Endodermal cell (in vitro differentiated cells): ENCODE measurements at regions not wholly inside any gene's neighbourhood (a gene's known extent, or its start where the extent isn't known, plus 50 kb on each side); places are given as distances from the start of the nearest gene placed in this dataset.

Experiments
- DNase-seq: peaks from one replicate; pipeline ENCODE4 v3.0.0-alpha.2; 2017
- H3K27ac ChIP-seq: 2 replicates; pipeline ENCODE4 v1.5.1; 2013; ENCODE audit warnings: mild to moderate bottlenecking, low read depth, low read length, moderate library complexity
- H3K27me3 ChIP-seq: 2 replicates; pipeline ENCODE4 v1.6.1; 2013; ENCODE audit warnings: mild to moderate bottlenecking, low read length, moderate library complexity; ENCODE audit not compliant: insufficient read depth, control insufficient read depth, poor library complexity, severe bottlenecking
- H3K36me3 ChIP-seq: 2 replicates; pipeline ENCODE4 v1.7.0; 2013; ENCODE audit warnings: mild to moderate bottlenecking, low read length, moderate library complexity; ENCODE audit not compliant: control insufficient read depth, insufficient read depth
- H3K4me1 ChIP-seq: one replicate; pipeline ENCODE4 v1.7.0; 2013; ENCODE audit warnings: low read length; ENCODE audit not compliant: control insufficient read depth, insufficient read depth
- H3K4me3 ChIP-seq: 2 replicates; pipeline ENCODE4 v1.5.1; 2013; ENCODE audit warnings: mild to moderate bottlenecking, low read length, moderate library complexity
- H3K9ac ChIP-seq: 2 replicates; pipeline ENCODE4 v1.6.1; 2013; ENCODE audit warnings: mild to moderate bottlenecking, low read length, moderate library complexity; ENCODE audit not compliant: poor library complexity, severe bottlenecking; ENCODE audit errors: extremely low read depth
- H3K9me3 ChIP-seq: 2 replicates; pipeline ENCODE4 v1.6.1; 2013; ENCODE audit warnings: mild to moderate bottlenecking, low read length, moderate library complexity; ENCODE audit not compliant: control insufficient read depth
- H3K27ac Mint-ChIP-seq: 2 replicates; pipeline ENCODE4 v1.8.0; 2020; ENCODE audit warnings: mixed read lengths
- H3K27me3 Mint-ChIP-seq: 2 replicates; pipeline ENCODE4 v1.8.0; 2021; ENCODE audit warnings: mild to moderate bottlenecking, mixed read lengths; ENCODE audit not compliant: insufficient read depth
- H3K36me3 Mint-ChIP-seq: 2 replicates; pipeline ENCODE4 v1.8.0; 2020; ENCODE audit warnings: low read depth, mixed read lengths
- H3K4me1 Mint-ChIP-seq: 2 replicates; pipeline ENCODE4 v1.8.0; 2020; ENCODE audit warnings: mixed read lengths
- H3K4me3 Mint-ChIP-seq: 2 replicates; pipeline ENCODE4 v1.8.0; 2020; ENCODE audit warnings: mild to moderate bottlenecking, moderate library complexity, mixed read lengths
- H3K9me3 Mint-ChIP-seq: 2 replicates; pipeline ENCODE4 v1.8.0; 2020; ENCODE audit warnings: mild to moderate bottlenecking, mixed read lengths
- WGBS, 2 experiments: methylation state at CpG; one replicate each; pipeline versions ENCODE4 v1.1.5 to v1.1.7; 2013; ENCODE audit warnings: missing lambda C conversion rate in 2 of 2, mixed read lengths in 1 of 2; ENCODE audit not compliant: insufficient coverage in 1 of 2, insufficient read length in 1 of 2; 5-methylcytosine and 5-hydroxymethylcytosine counted together
- TF ChIP-seq, protein P1 (sequence below): fragments of 200-600 bp; sonication (generic); conservative IDR thresholded peaks from 2 replicates; pipeline ENCODE4 v1.5.0; 2021; ENCODE audit warnings: antibody characterized with exemption, mild to moderate bottlenecking

DNA sequence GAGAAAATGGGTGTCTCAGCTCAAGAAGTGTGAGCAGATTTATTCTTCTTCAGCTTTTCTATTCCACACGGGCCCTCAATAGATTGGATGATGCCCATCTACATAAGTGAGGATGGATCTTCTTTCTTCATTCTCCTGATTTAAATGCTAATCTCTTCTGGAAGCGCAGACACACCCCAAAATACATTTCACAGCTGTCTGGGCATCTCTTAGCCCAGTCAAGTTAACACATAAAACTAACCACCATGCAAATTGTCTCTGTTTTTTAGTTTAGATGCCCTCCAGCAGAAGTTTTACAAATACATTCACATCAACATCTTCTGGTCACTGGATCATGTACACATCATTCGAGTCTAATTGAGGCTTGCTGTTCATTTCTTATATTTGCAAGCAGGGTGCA lies 249.0 kb upstream of the VCX3A start:
- no peak overlapping the region for H3K4me3 ChIP-seq
- no peak overlapping the region for H3K9ac ChIP-seq
- H3K4me3 Mint-ChIP-seq: no peak overlapping the region
- no peak for DNase-seq
- WGBS, 2 experiments: 77% methylated on average over 2 of the region's 3 CpGs; no CpG with 5 or more reads in 1 of the 2 experiments
- H3K4me1 Mint-ChIP-seq: peaks cover 5% of the 10 kb centered on the region
- H3K27me3 ChIP-seq: no peaks in the 10 kb centered on the region
- TF ChIP-seq, protein P1, sequence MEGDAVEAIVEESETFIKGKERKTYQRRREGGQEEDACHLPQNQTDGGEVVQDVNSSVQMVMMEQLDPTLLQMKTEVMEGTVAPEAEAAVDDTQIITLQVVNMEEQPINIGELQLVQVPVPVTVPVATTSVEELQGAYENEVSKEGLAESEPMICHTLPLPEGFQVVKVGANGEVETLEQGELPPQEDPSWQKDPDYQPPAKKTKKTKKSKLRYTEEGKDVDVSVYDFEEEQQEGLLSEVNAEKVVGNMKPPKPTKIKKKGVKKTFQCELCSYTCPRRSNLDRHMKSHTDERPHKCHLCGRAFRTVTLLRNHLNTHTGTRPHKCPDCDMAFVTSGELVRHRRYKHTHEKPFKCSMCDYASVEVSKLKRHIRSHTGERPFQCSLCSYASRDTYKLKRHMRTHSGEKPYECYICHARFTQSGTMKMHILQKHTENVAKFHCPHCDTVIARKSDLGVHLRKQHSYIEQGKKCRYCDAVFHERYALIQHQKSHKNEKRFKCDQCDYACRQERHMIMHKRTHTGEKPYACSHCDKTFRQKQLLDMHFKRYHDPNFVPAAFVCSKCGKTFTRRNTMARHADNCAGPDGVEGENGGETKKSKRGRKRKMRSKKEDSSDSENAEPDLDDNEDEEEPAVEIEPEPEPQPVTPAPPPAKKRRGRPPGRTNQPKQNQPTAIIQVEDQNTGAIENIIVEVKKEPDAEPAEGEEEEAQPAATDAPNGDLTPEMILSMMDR: no peak
- H3K4me1 ChIP-seq: no peaks in the 10 kb centered on the region
- no peak overlapping the region for H3K27ac Mint-ChIP-seq
- no peaks in the 10 kb centered on the region for H3K36me3 Mint-ChIP-seq
- H3K27me3 Mint-ChIP-seq: no peaks in the 10 kb centered on the region
- no peaks in the 10 kb centered on the region for H3K9me3 ChIP-seq
- no peaks in the 10 kb centered on the region for H3K36me3 ChIP-seq
- no peak overlapping the region for H3K27ac ChIP-seq
- H3K9me3 Mint-ChIP-seq: no peaks in the 10 kb centered on the region

DNA sequence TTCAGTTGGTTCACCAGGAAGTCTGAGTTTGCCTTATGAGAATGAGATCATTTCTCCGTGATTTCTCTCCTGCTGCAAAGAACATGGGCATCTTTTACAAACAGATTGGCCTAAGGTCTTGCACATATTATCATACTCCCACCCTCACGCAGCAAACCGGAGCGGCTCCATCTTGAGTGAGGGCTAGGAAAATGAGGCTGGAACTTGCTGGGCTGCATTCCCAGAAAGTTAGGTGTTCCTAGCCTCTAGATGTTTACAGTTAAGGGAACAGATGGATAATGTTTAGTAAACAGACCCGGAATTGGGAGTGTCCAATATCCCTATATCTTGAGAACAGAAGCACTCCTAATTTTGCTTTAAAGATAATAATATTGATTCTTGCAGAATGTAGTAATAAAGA lies 247.9 kb upstream of the VCX3A start:
- DNase-seq: no peak
- Mint-ChIP-seq H3K4me3 (no peak overlapping the region), H3K36me3 (no peaks in the 10 kb centered on the region), H3K9me3 (no peaks in the 10 kb centered on the region), H3K4me1 (peaks cover 14% of the 10 kb centered on the region), H3K27me3 (peaks cover 5% of the 10 kb centered on the region), H3K27ac (no peak overlapping the region)
- Histone ChIP-seq H3K4me3 (no peak overlapping the region), H3K9me3 (no peaks in the 10 kb centered on the region), H3K27me3 (no peaks in the 10 kb centered on the region), H3K4me1 (no peaks in the 10 kb centered on the region), H3K27ac (no peak overlapping the region), H3K36me3 (no peaks in the 10 kb centered on the region), H3K9ac (no peak overlapping the region)
- WGBS, 2 experiments: 96% methylated on average over 4 of the region's 5 CpGs; no CpG with 5 or more reads in 1 of the 2 experiments
- TF ChIP-seq, protein P1: no peak

DNA sequence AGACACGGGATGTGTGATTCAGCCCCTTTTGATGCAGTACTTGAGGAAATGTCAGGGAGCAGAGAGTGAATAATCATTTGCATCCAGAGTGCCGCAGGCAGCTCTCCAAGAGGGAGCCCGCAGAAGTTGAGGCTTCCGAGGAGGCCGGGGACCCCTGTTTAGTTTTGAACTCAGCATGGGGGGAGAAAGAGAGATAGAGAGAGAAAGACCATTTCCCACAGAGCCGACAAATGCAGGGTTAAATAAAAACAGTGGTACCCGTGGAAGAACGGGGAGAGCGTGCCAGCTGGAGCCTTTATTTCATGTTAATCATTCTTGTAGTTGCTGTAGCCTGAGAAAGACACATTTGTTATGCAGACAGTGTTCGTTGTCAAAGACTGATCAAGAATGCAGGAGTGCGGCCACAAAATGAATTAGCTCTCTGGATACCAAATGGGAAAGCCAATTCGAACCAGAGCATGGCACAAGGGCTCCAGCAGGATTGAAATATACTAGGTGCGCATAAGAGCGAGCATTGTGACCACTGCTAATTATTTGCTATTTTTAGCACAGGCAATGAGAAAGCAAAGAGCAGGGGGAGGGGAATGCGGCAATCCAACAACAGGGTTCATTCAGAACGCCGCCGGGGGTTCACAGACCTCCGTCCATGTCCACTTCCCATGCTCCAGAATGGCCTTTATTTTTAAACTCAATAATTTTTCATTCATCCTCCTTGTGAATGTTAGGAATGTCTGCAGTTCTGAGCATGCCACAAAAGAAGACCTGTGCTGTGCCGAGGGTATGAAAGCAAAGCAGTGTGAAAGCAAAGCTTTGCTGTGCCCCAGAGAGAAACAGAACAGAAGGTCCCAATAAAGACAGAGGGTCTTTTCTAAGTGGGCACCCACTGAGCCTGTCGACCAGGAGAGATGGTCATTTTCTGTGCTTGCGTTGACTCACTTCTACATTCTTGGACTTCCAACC lies 243.9 kb upstream of the VCX3A start:
- TF ChIP-seq, protein P1: no peak
- Mint-ChIP-seq H3K4me3 (peak overlapping the region; percentile 6), H3K36me3 (no peaks in the 10 kb centered on the region)

More for the DNA sequence above, 243.9 kb upstream of the VCX3A start:
- peak; percentile 42 for DNase-seq
- Histone ChIP-seq H3K4me1 (no peaks in the 10 kb centered on the region), H3K4me3 (no peak overlapping the region), H3K9me3 (no peaks in the 10 kb centered on the region), H3K36me3 (no peaks in the 10 kb centered on the region), H3K9ac (no peak overlapping the region), H3K27ac (peak overlapping the region; percentile 80), H3K27me3 (no peaks in the 10 kb centered on the region)
- Mint-ChIP-seq H3K27ac (no peak overlapping the region), H3K9me3 (no peaks in the 10 kb centered on the region), H3K27me3 (peaks cover 5% of the 10 kb centered on the region), H3K4me1 (peaks cover 14% of the 10 kb centered on the region)
- WGBS, 2 experiments: 40 to 43% methylated on average over 3 to 21 of the region's 22 CpGs
